ENCODE measurements at regions not wholly inside any gene's neighbourhood (a gene's known extent, or its start where the extent isn't known, plus 50 kb on each side); places are given as distances from the start of the nearest gene placed in this dataset.

GRCh38 chr17:13143001-13143400 is 125.2 kb upstream of the ELAC2 start:
- no peak for TF ChIP-seq CTCF (IDR thresholded peaks at IDR 0.05)
- no peak for TF ChIP-seq POLR2A (IDR thresholded peaks at IDR 0.05)
- TF ChIP-seq EP300 (IDR thresholded peaks at IDR 0.05) = no peak

Data from tibial nerve (tissue), 4 donors.